ENCODE measurements at regions not wholly inside any gene's neighbourhood (a gene's known extent, or its start where the extent isn't known, plus 50 kb on each side); places are given as distances from the start of the nearest gene placed in this dataset.

- no peak for DNase-seq (ENCODE audit: low read depth in 2 of 3, low spot score in 2 of 3)
These were observed 364.3 kb upstream of the USP24 start for GRCh38 chr1:55579332-55580001.

GRCh38 chr1:55578646-55579045 is 363.5 kb upstream of the USP24 start:
- DNase-seq (ENCODE audit: low read depth in 2 of 3, low spot score in 2 of 3): no peak

DNA sequence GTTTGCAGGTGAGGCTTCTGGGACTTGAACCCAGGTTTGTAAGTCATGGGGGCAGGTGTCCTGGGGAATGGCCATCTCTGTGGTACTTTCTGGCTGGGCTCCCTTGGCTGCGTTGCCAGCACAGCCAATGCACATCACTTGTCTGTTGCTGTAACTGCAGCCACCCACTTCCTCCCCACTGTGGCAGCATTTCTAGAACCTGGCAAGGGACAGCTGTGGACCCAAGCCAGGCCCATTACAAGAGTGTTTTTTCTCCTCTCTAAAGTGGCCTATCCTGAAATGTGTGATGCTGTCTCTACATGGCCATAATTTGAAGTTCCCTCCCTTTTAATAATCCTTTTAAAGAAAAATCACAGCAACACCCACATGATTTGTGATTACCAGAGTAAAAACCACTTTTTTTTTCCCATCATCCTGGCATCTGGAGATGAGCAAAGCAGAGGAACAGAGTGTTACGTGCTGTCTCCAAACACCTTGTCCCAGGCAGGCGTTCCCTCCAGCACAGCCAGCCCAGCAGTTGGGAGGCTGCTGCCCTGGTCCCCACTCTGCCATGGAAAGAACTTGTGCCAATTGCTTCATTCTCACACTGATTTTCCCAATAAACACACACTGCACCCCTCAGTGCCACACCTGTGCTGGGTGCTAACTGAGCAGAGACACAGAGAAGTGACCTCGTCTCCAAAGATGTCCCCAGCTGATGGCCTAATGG is 360.6 kb upstream of the USP24 start:
- DNase-seq (ENCODE audit: low read depth in 2 of 3, low spot score in 2 of 3): no peak

DNA sequence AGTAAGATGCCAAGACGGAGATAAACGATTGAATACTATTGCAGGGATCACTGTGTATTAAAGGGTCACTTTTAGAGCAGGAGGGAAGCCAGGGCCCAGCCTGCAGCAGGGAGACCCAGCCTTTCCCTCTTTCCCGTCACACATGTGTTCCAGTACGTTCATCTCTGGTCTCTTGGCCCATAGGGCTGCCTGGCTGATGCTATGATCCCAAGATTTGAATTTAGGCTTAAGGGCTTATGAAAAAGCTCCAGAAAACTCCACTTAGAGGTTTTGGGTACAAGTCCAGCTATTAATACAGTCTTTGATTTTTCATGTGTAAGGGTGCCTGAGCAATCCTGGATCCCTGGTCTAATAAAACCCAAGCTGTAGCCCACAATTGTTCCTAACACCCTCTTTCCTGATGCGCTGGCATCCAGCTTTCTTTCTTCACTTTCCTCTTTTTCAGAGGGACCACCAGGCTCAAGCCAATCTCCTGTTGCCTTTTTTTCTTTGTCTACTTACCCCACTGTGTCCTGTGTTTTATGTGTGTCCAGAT is 359.6 kb upstream of the USP24 start:
- DNase-seq (ENCODE audit: low read depth in 2 of 3, low spot score in 2 of 3): no peak

DNA sequence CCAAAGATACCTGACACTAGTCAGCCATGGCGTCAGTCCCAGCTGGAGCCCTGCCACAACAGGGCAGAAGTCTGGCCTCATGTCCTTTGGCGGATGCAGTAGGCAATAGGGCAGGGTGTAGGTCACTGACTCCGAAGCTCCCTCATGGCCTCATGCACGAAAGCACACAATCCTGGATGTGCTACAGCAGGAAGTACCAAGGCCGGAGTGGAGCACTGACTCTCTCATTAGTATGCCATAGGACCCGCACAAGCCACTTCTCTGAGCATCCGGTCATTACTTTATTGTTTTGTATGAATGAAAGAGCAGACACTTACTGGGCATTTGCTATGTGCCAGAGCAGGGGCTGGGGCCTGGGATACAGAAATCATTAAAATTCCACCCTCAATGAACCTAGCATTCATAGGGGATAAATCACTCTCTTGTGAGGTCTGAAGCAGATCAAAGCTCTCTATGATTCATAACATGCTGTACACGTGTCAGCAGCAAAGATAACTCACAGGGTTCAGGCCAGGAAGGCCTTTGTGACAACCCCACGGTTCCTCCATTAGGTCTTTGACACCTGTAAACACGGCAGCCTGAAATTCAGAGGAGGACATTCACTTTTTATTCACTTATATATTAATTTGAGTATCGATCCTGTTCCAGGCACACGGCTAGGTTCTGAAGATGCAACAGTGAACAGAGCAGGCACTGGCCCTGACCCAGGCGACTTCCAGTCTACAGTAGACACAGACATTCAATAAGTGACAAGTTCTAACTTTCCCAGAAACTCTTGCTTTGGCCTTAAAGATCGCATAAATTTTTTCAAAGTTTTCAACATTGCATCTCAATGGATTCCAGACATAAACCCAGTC is 357.9 kb upstream of the USP24 start:
- no peak for DNase-seq (ENCODE audit: low read depth in 2 of 3, low spot score in 2 of 3)

- DNase-seq (ENCODE audit: low read depth in 2 of 3, low spot score in 2 of 3): no peak
These were observed 356.6 kb upstream of the USP24 start for GRCh38 chr1:55571767-55572166.

DNA sequence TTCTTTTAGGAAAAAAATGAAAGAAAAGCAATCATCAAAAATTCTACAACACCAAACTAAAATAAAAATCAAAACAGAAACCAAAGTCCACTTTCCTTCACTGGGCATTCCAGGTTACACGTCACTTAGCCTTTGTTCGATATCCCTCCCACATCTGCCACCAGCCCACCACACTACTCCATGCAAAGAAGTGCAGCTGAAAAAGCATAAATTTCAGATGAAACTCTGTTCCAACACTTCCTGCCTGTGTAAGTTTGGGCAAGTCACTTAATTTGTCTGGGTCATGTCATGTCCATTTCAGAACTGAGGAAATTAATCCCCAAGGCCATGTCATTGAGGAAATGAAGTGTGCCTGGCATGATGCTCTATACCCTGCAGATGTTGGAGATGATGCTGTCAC is 354.3 kb upstream of the USP24 start:
- no peak for DNase-seq (ENCODE audit: low read depth in 2 of 3, low spot score in 2 of 3)

- DNase-seq (ENCODE audit: low read depth in 2 of 3, low spot score in 2 of 3): no peak
These were observed 353.6 kb upstream of the USP24 start for GRCh38 chr1:55568732-55569131.

GRCh38 chr1:55560266-55560665 is 345.1 kb upstream of the USP24 start:
- no peak for DNase-seq (ENCODE audit: low read depth in 2 of 3, low spot score in 2 of 3)

GRCh38 chr1:55559842-55560241 is 344.7 kb upstream of the USP24 start:
- DNase-seq (ENCODE audit: low read depth in 2 of 3, low spot score in 2 of 3): no peak

DNA sequence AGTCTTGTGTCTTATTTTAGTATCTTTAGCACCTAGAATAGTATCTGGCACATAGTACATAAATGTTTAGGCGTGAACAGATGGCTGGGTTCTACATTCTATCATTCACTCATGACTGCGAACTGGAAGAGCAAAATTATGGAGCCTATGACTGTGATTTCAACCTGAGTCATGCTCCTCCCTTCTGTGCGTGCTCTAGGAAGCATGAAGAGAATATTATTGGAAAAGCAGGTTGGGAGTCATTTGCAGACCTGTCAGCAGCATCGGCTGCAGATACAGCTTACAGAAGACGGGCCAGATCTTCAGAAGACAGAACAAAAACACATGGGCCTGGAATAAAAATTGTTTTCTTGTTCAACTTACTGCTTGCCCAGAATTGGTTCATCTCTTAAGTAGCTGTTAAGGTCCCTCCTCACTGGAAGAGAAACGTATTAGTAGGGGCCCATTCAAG is 344.0 kb upstream of the USP24 start:
- no peak for DNase-seq (ENCODE audit: low read depth in 2 of 3, low spot score in 2 of 3)

GRCh38 chr1:55558515-55558914 is 343.4 kb upstream of the USP24 start:
- DNase-seq (ENCODE audit: low read depth in 2 of 3, low spot score in 2 of 3): no peak

- DNase-seq (ENCODE audit: low read depth in 2 of 3, low spot score in 2 of 3): no peak
These were observed 341.0 kb upstream of the USP24 start for GRCh38 chr1:55555956-55556725.

GRCh38 chr1:55554611-55555010 is 339.4 kb upstream of the USP24 start:
- DNase-seq (ENCODE audit: low read depth in 2 of 3, low spot score in 2 of 3): no peak

GRCh38 chr1:55552636-55553035 is 337.5 kb upstream of the USP24 start:
- no peak for DNase-seq (ENCODE audit: low read depth in 2 of 3, low spot score in 2 of 3)

GRCh38 chr1:55547405-55547804 is 332.2 kb upstream of the USP24 start:
- no peak for DNase-seq (ENCODE audit: low read depth in 2 of 3, low spot score in 2 of 3)

GRCh38 chr1:55546553-55546952 is 331.4 kb upstream of the USP24 start:
- DNase-seq (ENCODE audit: low read depth in 2 of 3, low spot score in 2 of 3): no peak

DNA sequence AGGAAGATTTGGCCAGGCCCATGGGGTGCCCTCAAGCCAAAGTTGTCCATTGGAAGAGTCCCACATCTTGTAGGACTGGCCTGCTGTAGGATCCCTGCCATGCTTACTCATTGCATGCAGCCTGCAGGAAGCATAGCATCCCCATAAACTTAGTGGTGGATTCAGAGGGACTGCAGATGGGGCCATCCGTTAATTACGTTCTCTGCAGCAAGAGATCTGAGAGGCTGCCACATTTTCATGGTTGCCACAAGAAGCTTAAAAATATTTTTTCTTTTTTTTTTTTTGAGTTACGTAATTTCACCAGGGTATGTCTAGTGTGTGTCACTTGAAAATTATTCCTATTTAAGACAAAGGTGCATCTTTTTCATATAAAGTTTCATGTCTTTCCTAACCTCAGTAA is 329.7 kb upstream of the USP24 start:
- DNase-seq (ENCODE audit: low read depth in 2 of 3, low spot score in 2 of 3): no peak

- DNase-seq (ENCODE audit: low read depth in 2 of 3, low spot score in 2 of 3): no peak
These were observed 327.8 kb upstream of the USP24 start for GRCh38 chr1:55542901-55543504.

DNA sequence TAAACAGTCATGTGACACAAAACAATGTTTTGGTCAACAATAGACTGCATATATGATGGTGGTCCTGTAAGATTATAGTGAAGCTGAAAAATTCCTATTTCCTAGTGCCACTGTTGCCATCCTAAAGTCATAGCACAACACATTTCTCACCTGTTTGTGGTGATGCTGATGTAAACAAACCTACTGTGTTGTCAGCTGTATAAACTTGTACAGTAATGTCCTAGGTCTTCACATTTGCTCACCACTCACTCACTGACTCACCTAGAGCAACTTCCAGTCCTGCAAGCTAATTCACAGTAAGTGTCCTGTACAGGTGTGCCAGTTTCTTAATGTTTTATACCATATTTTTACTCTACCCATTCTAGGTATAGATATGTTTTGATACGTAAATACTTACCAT is 326.1 kb upstream of the USP24 start:
- DNase-seq (ENCODE audit: low read depth in 2 of 3, low spot score in 2 of 3): no peak
